Testis (tissue), 2 donors: ENCODE measurements at regions not wholly inside any gene's neighbourhood (a gene's known extent, or its start where the extent isn't known, plus 50 kb on each side); places are given as distances from the start of the nearest gene placed in this dataset.
"Not testable (repeated sequence)": the region's sequence is repeated elsewhere in the genome, so short reads cannot be mapped to it uniquely, and the experiment has no call there.

Source experiments
- DNase-seq: peaks from one replicate; pipeline ENCODE4 v3.0.0-alpha.2; 2019
- H3K27ac ChIP-seq, 2 donors: fragments of 200-600 bp; sonication (generic); one replicate each; pipeline ENCODE4 v1.5.1; 2019
- H3K27me3 ChIP-seq: fragments of 200-600 bp; sonication (generic); one replicate; pipeline ENCODE4 v1.5.1; 2019
- H3K36me3 ChIP-seq: fragments of 200-600 bp; sonication (generic); one replicate; pipeline ENCODE4 v1.5.1; 2017; ENCODE audit warnings: low read depth; ENCODE audit errors: missing control alignments
- H3K4me1 ChIP-seq: fragments of 200-600 bp; sonication (generic); one replicate; pipeline ENCODE4 v1.5.1; 2019
- H3K4me3 ChIP-seq, 2 donors: fragments of 200-600 bp; sonication (generic); one replicate each; pipeline ENCODE4 v1.5.1; 2017 to 2019
- H3K9me3 ChIP-seq: fragments of 200-600 bp; sonication (generic); one replicate; pipeline ENCODE4 v1.5.1; 2017
- POLR2A ChIP-seq: fragments of 450-650 bp; IDR thresholded peaks from one replicate; pipeline ENCODE4 v1.6.1; 2017; ENCODE audit warnings: antibody characterized with exemption, mild to moderate bottlenecking, moderate library complexity
- WGBS, 2 donors: methylation state at CpG; one replicate each; pipeline ENCODE4 v1.1.5; 2018; 5-methylcytosine and 5-hydroxymethylcytosine counted together
- intact Hi-C: fragments of 100-400 bp; cut with DNase I; formaldehyde crosslinking; loops from one replicate; pipeline ENCODE4 v1.15.1; 2023; ENCODE audit warnings: low total_unique reads
- TF ChIP-seq, protein P1 (sequence below), 3 experiments: fragments of 450-650 bp in 2 of 3; fragments of 200-600 bp in 1 of 3; sonication (generic) in 1 of 3; IDR thresholded peaks; one replicate each; pipeline ENCODE4 v1.5.1; 2016 to 2019; ENCODE audit warnings: antibody characterized with exemption in 3 of 3, mild to moderate bottlenecking in 2 of 3, moderate library complexity in 1 of 3

- DNase-seq: no peak
- H3K4me1 ChIP-seq: no peaks in the 10 kb centered on the region
- no peak overlapping the region for H3K27ac ChIP-seq
- TF ChIP-seq, protein P1, sequence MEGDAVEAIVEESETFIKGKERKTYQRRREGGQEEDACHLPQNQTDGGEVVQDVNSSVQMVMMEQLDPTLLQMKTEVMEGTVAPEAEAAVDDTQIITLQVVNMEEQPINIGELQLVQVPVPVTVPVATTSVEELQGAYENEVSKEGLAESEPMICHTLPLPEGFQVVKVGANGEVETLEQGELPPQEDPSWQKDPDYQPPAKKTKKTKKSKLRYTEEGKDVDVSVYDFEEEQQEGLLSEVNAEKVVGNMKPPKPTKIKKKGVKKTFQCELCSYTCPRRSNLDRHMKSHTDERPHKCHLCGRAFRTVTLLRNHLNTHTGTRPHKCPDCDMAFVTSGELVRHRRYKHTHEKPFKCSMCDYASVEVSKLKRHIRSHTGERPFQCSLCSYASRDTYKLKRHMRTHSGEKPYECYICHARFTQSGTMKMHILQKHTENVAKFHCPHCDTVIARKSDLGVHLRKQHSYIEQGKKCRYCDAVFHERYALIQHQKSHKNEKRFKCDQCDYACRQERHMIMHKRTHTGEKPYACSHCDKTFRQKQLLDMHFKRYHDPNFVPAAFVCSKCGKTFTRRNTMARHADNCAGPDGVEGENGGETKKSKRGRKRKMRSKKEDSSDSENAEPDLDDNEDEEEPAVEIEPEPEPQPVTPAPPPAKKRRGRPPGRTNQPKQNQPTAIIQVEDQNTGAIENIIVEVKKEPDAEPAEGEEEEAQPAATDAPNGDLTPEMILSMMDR (IDR thresholded peaks at IDR 0.05): no peak
- TF ChIP-seq POLR2A: no peak
- intact Hi-C loops: no loop called here
- H3K36me3 ChIP-seq: no peaks in the 10 kb centered on the region
- WGBS, 2 donors: 83 to 90% methylated on average over 4 of the region's 4 CpGs
- H3K27me3 ChIP-seq: no peaks in the 10 kb centered on the region
- no peak overlapping the region for H3K4me3 ChIP-seq
- no peaks in the 10 kb centered on the region for H3K9me3 ChIP-seq
These were observed 135.6 kb downstream of the GPR85 start for GRCh38 chr7:112951070-112951469.

GRCh38 chr7:112949682-112950081 is 136.9 kb downstream of the GPR85 start:
- H3K4me1 ChIP-seq, H3K9me3 ChIP-seq, intact Hi-C loops, H3K36me3 ChIP-seq, DNase-seq, H3K27me3 ChIP-seq, H3K4me3 ChIP-seq, H3K27ac ChIP-seq: not testable (repeated sequence)
- WGBS, 2 donors: 67 to 72% methylated on average over 4 of the region's 4 CpGs

- TF ChIP-seq POLR2A: no peak
- TF ChIP-seq, protein P1 (IDR thresholded peaks at IDR 0.05): no peak
- WGBS, 2 donors: 86 to 95% methylated on average over 2 of the region's 2 CpGs
- no peaks in the 10 kb centered on the region for H3K4me1 ChIP-seq
- no peaks in the 10 kb centered on the region for H3K36me3 ChIP-seq
- no peak for DNase-seq
- H3K27me3 ChIP-seq: no peaks in the 10 kb centered on the region
- intact Hi-C loops: no loop called here
- no peak overlapping the region for H3K27ac ChIP-seq
- no peak overlapping the region for H3K4me3 ChIP-seq
- H3K9me3 ChIP-seq: no peaks in the 10 kb centered on the region
These were observed 140.3 kb downstream of the GPR85 start for GRCh38 chr7:112946350-112946749.

DNA sequence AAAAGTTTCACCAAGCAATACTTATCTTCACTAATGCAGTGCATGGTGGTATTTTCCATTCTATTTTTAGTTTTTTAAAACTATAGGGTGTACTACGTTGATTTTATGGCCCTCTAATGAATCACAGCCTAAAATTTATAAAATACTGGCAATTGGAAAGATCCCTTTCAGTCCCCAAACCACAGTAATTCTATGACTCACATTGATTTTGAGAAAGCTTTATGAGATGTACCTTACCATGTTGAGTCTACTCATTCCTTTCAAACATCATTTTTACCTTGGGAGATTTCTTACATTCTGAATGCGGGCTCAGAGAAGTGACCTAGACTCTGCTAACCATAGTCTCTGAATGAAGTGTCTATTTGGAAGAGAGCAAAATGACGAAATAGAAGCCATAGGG is 141.6 kb downstream of the GPR85 start:
- 85 to 91% methylated on average over 3 of the region's 3 CpGs for WGBS, 2 donors
- no peaks in the 10 kb centered on the region for H3K36me3 ChIP-seq
- no peaks in the 10 kb centered on the region for H3K27me3 ChIP-seq
- DNase-seq: no peak
- intact Hi-C loops: no loop called here
- H3K4me3 ChIP-seq: no peak overlapping the region
- H3K9me3 ChIP-seq: no peaks in the 10 kb centered on the region
- H3K27ac ChIP-seq: no peak overlapping the region
- no peaks in the 10 kb centered on the region for H3K4me1 ChIP-seq
- TF ChIP-seq, protein P1 (IDR thresholded peaks at IDR 0.05): no peak
- TF ChIP-seq POLR2A: no peak

GRCh38 chr7:112942981-112943380 is 143.6 kb downstream of the GPR85 start:
- TF ChIP-seq POLR2A: no peak
- TF ChIP-seq, protein P1 (IDR thresholded peaks at IDR 0.05): no peak
- no peak overlapping the region for H3K27ac ChIP-seq
- WGBS, 2 donors: 94 to 96% methylated on average over 1 of the region's 1 CpG
- no peak for DNase-seq
- H3K4me3 ChIP-seq: no peak overlapping the region
- H3K36me3 ChIP-seq: no peaks in the 10 kb centered on the region
- no peaks in the 10 kb centered on the region for H3K27me3 ChIP-seq
- intact Hi-C loops: no loop called here
- peaks cover 2% of the 10 kb centered on the region for H3K4me1 ChIP-seq
- H3K9me3 ChIP-seq: no peaks in the 10 kb centered on the region

- H3K9me3 ChIP-seq, DNase-seq, H3K4me1 ChIP-seq, intact Hi-C loops, H3K27me3 ChIP-seq, H3K36me3 ChIP-seq, H3K4me3 ChIP-seq, H3K27ac ChIP-seq: not testable (repeated sequence)
- WGBS, 2 donors: 91 to 93% methylated on average over 6 of the region's 6 CpGs
These were observed 144.5 kb downstream of the GPR85 start for GRCh38 chr7:112942125-112942524.
